Lung (tissue), 11 donors: ENCODE measurements at regions not wholly inside any gene's neighbourhood (a gene's known extent, or its start where the extent isn't known, plus 50 kb on each side); places are given as distances from the start of the nearest gene placed in this dataset.
A peak's percentile ranks its signal among the peaks of the same experiment; 100 is the strongest.

Experiments used
- ATAC-seq: fragments of 200-7000 bp; cut with Tn5 transposase; one replicate; pipeline ENCODE4 v1.9.1; 2020; ENCODE audit warnings: moderate number of reproducible peaks; ENCODE audit not compliant: insufficient read depth, low FRiP score
- DNase-seq, 3 donors: peaks; one replicate each; pipeline ENCODE4 v3.0.0-alpha.2; 2013 to 2017
- H3K27ac ChIP-seq, 2 donors: one replicate each; pipeline ENCODE4 v1.5.1; 2013; ENCODE audit warnings: mild to moderate bottlenecking in 2 of 2, moderate library complexity in 2 of 2, control low read depth in 1 of 2, inconsistent platforms in 1 of 2, low read depth in 1 of 2, low read length in 1 of 2
- H3K27me3 ChIP-seq, 3 donors: one replicate each; pipeline ENCODE4 v1.5.1; 2013; ENCODE audit warnings: low read length in 2 of 3; ENCODE audit not compliant: control insufficient read depth in 3 of 3, insufficient read depth in 3 of 3
- H3K36me3 ChIP-seq, 4 donors: one replicate each; pipeline ENCODE4 v1.5.1; 2013; ENCODE audit warnings: low read length in 4 of 4, mild to moderate bottlenecking in 1 of 4, moderate library complexity in 1 of 4; ENCODE audit not compliant: control insufficient read depth in 4 of 4, insufficient read depth in 4 of 4
- H3K4me1 ChIP-seq, 5 donors: one replicate each; pipeline ENCODE4 v1.5.1; 2013; ENCODE audit warnings: low read length in 5 of 5, mild to moderate bottlenecking in 2 of 5, moderate library complexity in 1 of 5; ENCODE audit not compliant: control insufficient read depth in 5 of 5, insufficient read depth in 5 of 5
- H3K4me3 ChIP-seq: one replicate; pipeline ENCODE4 v1.5.1; 2013; ENCODE audit warnings: mild to moderate bottlenecking, control low read depth, moderate library complexity
- H3K9ac ChIP-seq, 2 donors: one replicate each; pipeline ENCODE4 v1.5.1; 2013; ENCODE audit warnings: low read length in 2 of 2, control low read depth in 1 of 2; ENCODE audit not compliant: insufficient read depth in 1 of 2
- H3K9me3 ChIP-seq, 4 donors: one replicate each; pipeline ENCODE4 v1.5.1; 2013; ENCODE audit warnings: low read length in 3 of 4, mild to moderate bottlenecking in 1 of 4, moderate library complexity in 1 of 4; ENCODE audit not compliant: control insufficient read depth in 4 of 4, insufficient read depth in 3 of 4
- CTCF ChIP-seq: IDR thresholded peaks from 2 replicates; pipeline ENCODE4 v1.5.1; 2012; ENCODE audit warnings: mild to moderate bottlenecking; ENCODE audit errors: control extremely low read depth, extremely low read depth
- WGBS, 2 donors: extraction: QIAGEN DNeasy Blood & Tissue Kit; methylation state at CpG; one replicate each; pipeline ENCODE4 v1.1.7; 2013; 5-methylcytosine and 5-hydroxymethylcytosine counted together
- donor health status: control.
- donor health status: control.
- donor health status: Bipolar disorder and iron deficiency.
- donor health status: healthy.
- donor health status: DM: yes; HTN: yes; CAD: no.

- no peak for TF ChIP-seq CTCF
- DNase-seq (peak in 1 of 3 donors; percentile 43), ATAC-seq (no peak)
- WGBS, 2 donors: 70 to 72% methylated on average over 5 of the region's 5 CpGs
- Histone ChIP-seq H3K4me1 (peaks cover 8 to 70% (median 44%) of the 10 kb centered on the region in 5 donors), H3K4me3 (no peak overlapping the region), H3K27ac (peak overlapping the region; percentile 62 to 98), H3K9ac (peak overlapping the region in 1 of 2 donors; percentile 58), H3K27me3 (no peaks in the 10 kb centered on the region), H3K36me3 (no peaks in the 10 kb centered on the region), H3K9me3 (no peaks in the 10 kb centered on the region)
These were observed 73.9 kb downstream of the IRF2BPL start for GRCh38 chr14:76954394-76955190.

GRCh38 chr14:76953311-76953945 lies 75.1 kb downstream of the IRF2BPL start:
- Histone ChIP-seq H3K27me3 (no peaks in the 10 kb centered on the region), H3K9me3 (no peaks in the 10 kb centered on the region), H3K9ac (peak overlapping the region; percentile 11 to 37), H3K36me3 (no peaks in the 10 kb centered on the region), H3K27ac (peak overlapping the region; percentile 94 to 99), H3K4me1 (peaks cover 5 to 75% (median 45%) of the 10 kb centered on the region in 5 donors), H3K4me3 (peak overlapping the region; percentile 5)
- TF ChIP-seq CTCF: no peak
- DNase-seq (peak; percentile 79 to 91 (median 86)), ATAC-seq (peak; percentile 48)
- WGBS, 2 donors: 20 to 27% methylated on average over 9 to 10 of the region's 10 CpGs

- peak overlapping the region in 1 of 2 donors; percentile 37 for H3K27ac ChIP-seq
- WGBS, 2 donors: 64 to 71% methylated on average over 8 of the region's 8 CpGs
- no peak for ATAC-seq
These were observed 77.3 kb downstream of the IRF2BPL start for GRCh38 chr14:76951166-76951565.

More at GRCh38 chr14:76951166-76951565, 77.3 kb downstream of the IRF2BPL start:
- Histone ChIP-seq H3K9me3 (no peaks in the 10 kb centered on the region), H3K36me3 (no peaks in the 10 kb centered on the region), H3K27me3 (no peaks in the 10 kb centered on the region), H3K4me1 (peaks cover 4 to 78% (median 52%) of the 10 kb centered on the region in 5 donors), H3K4me3 (no peak overlapping the region), H3K9ac (no peak overlapping the region)
- no peak for TF ChIP-seq CTCF
- DNase-seq: peak; percentile 82 to 86 (median 86)
